Tibial nerve (tissue), 4 donors: ENCODE measurements at regions not wholly inside any gene's neighbourhood (a gene's known extent, or its start where the extent isn't known, plus 50 kb on each side); places are given as distances from the start of the nearest gene placed in this dataset.

Source experiments
- CTCF ChIP-seq, 5 experiments: fragments of 200-600 bp in 3 of 5; fragments of 450-650 bp in 2 of 5; sonication (generic) in 3 of 5; IDR thresholded peaks; one replicate each; pipeline ENCODE4 v1.5.1; 2016 to 2019; ENCODE audit warnings: antibody characterized with exemption in 5 of 5, mild to moderate bottlenecking in 3 of 5, moderate library complexity in 2 of 5
- EP300 ChIP-seq, 2 donors: sonication (generic); formaldehyde crosslinking; IDR thresholded peaks; one replicate each; pipeline ENCODE4 v1.6.1; 2017; ENCODE audit warnings: antibody characterized with exemption in 2 of 2, mild to moderate bottlenecking in 1 of 2
- POLR2A ChIP-seq, 2 donors: fragments of 450-650 bp; IDR thresholded peaks; one replicate each; pipeline ENCODE4 v1.6.1; 2017; ENCODE audit warnings: antibody characterized with exemption in 2 of 2, mild to moderate bottlenecking in 2 of 2, moderate library complexity in 2 of 2

GRCh38 chr14:82159624-82160023 lies 626.0 kb upstream of the SEL1L start:
- TF ChIP-seq CTCF (IDR thresholded peaks at IDR 0.05) (no peak), POLR2A (IDR thresholded peaks at IDR 0.05) (no peak), EP300 (IDR thresholded peaks at IDR 0.05) (no peak)
